GM21381 (cell line): ENCODE measurements at regions not wholly inside any gene's neighbourhood (a gene's known extent, or its start where the extent isn't known, plus 50 kb on each side); places are given as distances from the start of the nearest gene placed in this dataset.
"Not testable (repeated sequence)": the region's sequence is repeated elsewhere in the genome, so short reads cannot be mapped to it uniquely, and the experiment has no call there.

Experiments
- ATAC-seq: cut with Tn5 transposase; IDR thresholded peaks from one replicate; pipeline ENCODE4 v1.9.1; 2021; ENCODE audit warnings: mild to moderate bottlenecking, moderate library complexity; ENCODE audit not compliant: unreplicated experiment

DNA sequence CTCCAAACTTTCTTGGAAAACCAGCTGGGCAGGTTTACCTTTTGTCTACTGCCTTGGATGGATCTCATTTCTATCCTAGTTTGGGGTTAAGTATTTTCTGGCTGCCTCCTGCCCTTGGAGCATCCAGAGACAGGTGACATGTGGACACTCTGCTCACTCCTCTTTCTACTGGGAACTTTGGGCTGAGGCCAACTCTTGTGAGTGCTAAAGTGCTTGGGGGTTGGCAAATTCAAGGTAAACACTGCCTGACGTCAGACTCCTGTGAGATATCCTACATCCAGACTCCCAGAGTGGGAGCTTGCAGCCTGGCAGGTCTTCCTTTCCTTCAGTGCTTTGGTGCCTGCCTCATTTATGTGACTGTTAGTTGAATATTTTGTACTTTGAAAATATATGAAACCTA is 388.1 kb downstream of the KCNRG start:
- no peak for ATAC-seq

- no peak for ATAC-seq
These were observed 388.9 kb downstream of the KCNRG start for GRCh38 chr13:50404116-50404515.

DNA sequence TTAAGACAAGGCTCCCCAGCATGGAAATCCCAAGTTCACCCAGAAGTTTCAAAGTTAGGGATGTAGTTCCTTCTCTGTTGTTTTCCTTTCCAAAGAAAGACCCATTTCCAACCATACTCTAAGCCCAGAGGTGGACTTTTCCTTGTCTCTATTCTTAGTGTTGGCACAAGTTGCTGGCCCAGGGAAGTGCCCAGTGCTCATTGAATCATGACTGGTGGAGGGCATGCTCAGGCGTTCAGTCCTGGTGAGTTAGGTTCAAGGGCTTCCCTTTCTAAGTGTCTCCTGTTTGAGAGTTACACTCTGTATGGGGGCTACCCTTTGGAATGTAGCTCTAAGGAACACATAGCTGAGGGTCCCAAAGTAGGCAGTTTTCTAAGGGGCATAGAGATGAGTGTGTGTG is 389.5 kb downstream of the KCNRG start:
- no peak for ATAC-seq

DNA sequence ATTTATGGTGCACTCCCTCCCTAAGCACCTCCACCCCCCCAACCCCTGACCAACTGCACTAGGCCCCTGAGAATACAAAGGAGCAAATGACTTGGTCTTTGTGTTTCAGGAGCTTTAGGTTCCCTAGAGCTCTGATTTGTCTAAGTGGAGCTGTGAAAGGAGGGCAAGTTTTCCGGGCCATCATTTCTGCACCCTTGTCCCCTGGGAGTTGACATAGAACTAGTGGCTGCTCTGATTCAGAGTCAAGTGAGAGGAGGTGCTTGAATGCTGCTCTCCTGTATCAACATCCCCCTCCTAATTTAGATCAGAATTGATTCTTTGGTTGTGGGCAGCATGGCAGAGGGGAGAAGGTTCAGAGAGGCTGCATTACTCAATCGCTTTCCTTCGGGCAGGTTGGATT is 391.6 kb downstream of the KCNRG start:
- ATAC-seq = no peak

DNA sequence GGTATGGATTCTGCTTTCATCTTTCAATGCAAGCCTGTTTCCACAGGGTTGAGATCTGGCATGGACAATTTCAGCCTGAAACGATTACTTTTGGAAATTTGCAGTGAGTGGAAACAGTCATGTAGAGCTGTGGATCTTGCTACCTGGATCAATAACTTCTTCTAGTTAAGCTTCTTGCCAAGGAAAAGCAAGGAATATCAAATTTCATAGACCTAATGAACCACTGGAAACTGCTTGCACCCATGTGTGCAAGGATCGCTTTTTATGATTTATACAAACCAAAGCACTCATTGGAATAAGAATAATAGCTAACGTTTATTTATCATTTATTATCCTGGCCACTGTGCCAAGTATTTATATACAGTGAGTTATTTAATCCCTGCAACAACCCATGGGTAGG is 392.8 kb downstream of the KCNRG start:
- no peak for ATAC-seq

- no peak for ATAC-seq
These were observed 394.0 kb downstream of the KCNRG start for GRCh38 chr13:50409220-50409619.

- no peak for ATAC-seq
These were observed 395.9 kb downstream of the KCNRG start for GRCh38 chr13:50410921-50411746.

GRCh38 chr13:50412046-50412617 is 396.9 kb downstream of the KCNRG start:
- ATAC-seq = no peak

- no peak for ATAC-seq
These were observed 399.4 kb downstream of the KCNRG start for GRCh38 chr13:50414640-50415039.

GRCh38 chr13:50415428-50415827 is 400.2 kb downstream of the KCNRG start:
- ATAC-seq = no peak

- ATAC-seq = no peak
These were observed 402.4 kb downstream of the KCNRG start for GRCh38 chr13:50417597-50417996.

DNA sequence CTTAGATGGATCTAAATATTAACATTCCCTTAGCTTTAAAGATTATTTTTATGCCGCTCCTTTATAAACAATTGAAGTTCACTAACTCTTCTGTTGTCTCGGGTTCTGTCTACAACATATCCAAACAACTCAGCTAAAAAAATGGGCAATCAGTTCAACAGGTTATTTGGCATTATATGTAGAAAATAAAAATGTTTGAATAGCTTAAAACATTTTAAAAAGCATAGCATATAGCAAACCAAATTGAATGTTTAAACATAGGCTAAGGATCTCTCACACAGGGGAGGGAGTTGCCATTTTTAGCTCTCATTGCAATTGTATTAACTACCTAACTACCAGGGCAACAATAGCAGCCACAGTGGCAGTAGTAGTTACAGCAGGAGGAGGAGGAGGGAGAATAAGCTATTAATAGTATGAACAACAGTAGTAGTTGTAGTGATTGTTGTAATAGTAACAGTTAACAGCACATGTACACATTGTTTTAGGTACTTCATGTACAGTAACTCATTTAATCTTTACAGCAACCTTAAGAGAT is 404.2 kb downstream of the KCNRG start:
- ATAC-seq = no peak

DNA sequence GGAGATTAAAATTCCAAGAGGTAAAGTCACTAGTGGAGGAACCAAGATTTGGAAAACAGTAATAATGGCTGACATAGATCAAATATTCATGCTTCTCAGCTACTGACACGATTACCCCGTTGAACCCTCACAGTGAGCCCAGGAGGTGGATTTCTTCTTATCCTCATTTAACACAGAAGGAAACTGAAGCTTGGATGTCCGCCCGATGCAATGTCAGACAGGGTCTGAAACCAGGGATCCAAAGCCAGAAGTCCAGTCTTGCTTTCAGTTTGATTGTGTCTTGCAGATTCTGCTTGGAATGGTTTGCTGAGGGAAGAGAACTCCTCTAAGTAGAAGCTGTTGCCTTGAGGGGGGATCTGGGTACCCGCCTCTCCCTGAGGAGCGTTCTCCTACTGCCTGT is 404.7 kb downstream of the KCNRG start:
- no peak for ATAC-seq

- ATAC-seq = no peak
These were observed 405.7 kb downstream of the KCNRG start for GRCh38 chr13:50420718-50421472.

- no peak for ATAC-seq
These were observed 406.4 kb downstream of the KCNRG start for GRCh38 chr13:50421473-50422130.

DNA sequence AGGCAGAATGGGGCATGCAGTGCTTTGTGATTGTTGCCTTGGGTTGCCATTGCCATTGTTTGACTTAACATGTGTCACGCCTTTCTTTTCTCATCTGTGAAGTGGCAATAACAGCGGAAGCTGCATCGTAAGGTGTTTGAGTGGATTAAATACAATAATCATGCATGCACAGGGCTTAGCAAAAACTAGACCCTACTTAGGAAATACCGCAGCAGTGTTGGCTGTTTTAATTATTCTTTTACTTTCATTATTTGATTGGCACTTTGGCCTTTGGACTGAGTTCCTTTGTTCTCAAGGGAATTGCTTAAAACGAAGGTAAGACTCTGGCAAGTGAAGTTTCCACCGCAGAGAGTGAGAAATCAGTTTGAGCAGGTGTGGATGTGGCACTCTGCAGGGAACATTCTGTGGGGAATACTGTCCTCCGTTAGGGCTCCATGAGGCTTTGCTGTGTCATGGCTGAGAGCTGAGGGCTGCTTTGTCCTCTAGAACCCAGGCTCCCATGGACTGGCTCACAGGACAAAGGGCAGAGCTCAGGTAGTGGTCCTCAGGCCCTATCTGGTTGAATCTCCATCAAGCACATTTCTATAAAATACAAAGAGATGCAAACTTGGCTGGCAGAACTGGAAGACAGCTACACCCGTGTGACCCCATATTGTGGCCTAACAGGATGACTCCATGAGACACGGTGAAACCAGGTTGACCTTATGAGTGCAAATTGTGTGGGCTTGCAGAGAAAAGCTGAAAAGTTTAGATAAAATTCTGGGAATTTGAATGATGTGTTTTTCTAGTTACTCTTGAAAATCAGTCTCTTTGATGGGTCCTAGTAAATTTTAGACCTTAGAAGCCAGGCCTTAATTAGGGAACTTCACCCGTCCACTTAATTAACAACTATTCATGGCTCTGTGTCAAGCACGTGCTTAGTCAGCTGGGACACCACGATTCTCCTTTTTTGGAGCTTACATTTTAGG is 407.2 kb downstream of the KCNRG start:
- no peak for ATAC-seq

- no peak for ATAC-seq
These were observed 409.7 kb downstream of the KCNRG start for GRCh38 chr13:50424993-50425392.

DNA sequence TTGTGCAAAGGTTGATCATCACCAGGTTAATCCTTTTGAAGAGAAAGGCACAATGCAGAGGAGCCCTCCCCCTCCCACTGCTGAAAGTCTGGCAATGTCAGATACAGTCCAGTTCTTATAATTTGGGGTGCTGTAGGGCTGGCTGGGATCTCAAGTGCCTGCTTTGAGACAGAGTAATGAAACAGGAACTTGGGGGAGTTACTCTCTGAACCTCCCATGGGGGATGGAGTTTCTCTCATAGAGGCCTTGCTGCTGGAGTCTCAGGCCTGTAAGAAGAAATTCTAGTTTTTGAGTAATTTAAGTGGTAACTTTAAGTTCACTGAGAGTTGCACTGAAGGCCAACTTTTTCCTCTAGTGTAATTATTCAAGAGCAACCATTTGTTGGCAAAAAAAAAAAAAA is 410.5 kb downstream of the KCNRG start:
- no peak for ATAC-seq

- no peak for ATAC-seq
These were observed 411.7 kb downstream of the KCNRG start for GRCh38 chr13:50426927-50427326.

DNA sequence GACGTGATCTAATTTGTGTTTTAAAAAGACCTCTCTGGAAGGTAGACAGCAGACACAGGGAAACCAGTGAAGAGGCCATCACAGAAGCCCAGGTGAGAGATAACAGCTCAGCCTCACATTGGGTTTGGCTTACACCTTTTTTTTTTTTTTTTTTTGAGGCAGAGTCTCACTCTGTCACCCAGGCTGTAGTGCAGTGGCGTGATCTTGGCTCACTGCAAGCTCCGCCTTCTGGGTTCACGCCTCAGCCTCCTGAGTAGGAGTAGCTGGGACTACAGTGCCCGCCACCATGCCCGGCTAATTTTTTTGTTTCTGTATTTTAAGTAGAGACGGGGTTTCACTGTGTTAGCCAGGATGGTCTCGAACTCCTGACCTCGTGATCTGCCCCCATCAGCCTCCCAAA is 412.3 kb downstream of the KCNRG start:
- not testable (repeated sequence) for ATAC-seq
